GM19452 (cell line): ENCODE measurements at regions not wholly inside any gene's neighbourhood (a gene's known extent, or its start where the extent isn't known, plus 50 kb on each side); places are given as distances from the start of the nearest gene placed in this dataset.
"Not testable (repeated sequence)": the region's sequence is repeated elsewhere in the genome, so short reads cannot be mapped to it uniquely, and the experiment has no call there.

Source experiments
- ATAC-seq: cut with Tn5 transposase; IDR thresholded peaks from one replicate; pipeline ENCODE4 v1.9.1; 2021; ENCODE audit not compliant: unreplicated experiment

DNA sequence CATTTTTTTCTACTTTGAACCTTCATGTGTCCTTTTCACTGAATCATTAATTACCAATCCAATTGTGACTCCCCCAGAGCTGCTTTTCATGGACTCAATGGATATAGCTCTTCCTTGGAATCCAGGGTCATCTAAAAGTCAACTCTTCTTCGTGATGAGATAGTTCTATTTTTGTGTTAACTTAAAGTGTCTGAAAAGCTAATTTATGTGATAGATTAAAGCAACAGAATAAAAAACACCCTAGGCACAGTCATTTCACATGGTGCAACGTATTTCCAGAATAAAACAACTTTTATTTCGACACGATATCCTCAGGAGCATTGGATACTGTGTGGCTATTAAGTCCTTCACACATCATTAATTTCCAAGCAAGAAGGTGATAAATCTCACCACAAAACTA is 250.6 kb upstream of the SPHKAP start:
- ATAC-seq: no peak

DNA sequence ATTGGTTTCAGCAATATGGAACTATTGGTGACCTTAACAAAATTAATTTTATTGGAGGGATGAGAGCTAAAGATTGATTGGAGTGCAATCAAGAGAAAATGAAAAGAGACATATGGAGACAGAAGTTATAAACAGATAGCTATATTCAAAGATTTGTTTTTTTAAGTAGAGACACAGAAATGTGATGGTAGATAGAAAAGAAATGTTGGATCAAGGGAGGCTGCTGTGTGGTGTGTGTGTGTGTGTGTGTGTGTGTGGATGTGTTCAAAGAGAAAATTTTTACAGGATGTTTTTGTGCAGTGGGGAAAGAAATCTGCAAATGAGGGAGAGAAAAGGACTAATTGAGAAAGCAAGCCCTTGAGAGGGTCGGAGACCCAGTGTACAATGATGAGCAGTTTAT is 249.5 kb upstream of the SPHKAP start:
- ATAC-seq: no peak

DNA sequence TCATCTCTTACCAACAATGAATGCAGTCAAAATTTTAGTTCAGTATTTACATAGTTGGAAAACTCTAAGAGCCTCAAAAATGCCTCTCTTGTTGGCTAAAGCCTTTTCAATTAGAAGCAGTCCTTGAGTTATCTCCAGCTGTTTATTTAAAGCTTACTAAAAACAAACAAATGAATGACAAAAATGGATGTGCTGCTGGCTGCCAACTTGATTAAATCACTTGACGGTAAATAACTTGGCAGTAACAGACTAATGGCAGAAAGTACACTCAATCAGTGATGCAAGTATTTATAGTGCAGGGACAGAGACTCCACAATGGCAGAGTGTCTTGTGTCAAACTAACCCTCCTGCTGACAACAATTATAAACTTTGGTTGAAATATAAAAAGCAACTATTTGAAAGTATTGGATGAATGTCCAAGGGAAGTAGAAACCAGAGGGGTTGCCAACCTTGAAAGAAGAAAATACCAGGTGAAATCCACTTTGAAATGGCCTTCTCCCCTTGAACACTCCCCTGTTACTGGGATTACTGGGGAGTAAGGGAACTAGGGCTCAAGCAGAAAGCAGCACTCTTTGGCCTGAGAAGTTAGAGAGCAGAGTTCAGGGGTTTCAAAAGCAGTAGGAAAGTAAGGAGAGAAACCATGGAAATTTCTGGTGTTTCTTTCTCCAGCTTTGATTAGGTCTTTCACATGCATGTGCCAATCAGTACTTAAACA is 245.2 kb upstream of the SPHKAP start:
- ATAC-seq: no peak

DNA sequence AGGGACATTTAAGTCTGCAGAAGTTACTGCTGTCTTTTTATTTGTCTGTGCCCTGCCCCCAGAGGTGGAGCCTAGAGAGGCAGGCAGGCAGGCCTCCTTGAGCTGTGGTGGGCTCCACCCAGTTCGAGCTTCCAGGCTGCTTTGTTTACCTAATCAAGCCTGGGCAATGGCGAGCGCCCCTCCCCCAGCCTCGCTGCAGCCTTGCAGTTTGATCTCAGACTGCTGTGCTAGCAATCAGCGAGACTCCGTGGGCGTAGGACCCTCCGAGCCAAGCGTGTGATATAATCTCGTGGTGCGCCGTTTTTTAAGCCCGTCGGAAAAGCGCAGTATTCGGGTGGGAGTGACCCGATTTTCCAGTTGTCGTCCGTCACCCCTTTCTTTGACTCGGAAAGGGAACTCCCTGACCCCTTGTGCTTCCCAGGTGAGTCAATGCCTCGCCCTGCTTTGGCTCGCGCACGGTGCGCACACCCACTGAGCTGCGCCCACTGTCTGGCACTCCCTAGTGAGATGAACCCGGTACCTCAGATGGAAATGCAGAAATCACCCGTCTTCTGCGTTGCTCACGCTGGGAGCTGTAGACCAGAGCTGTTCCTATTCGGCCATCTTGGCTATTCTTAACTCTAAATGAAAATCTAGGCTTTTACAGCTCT is 244.0 kb upstream of the SPHKAP start:
- ATAC-seq: not testable (repeated sequence)

DNA sequence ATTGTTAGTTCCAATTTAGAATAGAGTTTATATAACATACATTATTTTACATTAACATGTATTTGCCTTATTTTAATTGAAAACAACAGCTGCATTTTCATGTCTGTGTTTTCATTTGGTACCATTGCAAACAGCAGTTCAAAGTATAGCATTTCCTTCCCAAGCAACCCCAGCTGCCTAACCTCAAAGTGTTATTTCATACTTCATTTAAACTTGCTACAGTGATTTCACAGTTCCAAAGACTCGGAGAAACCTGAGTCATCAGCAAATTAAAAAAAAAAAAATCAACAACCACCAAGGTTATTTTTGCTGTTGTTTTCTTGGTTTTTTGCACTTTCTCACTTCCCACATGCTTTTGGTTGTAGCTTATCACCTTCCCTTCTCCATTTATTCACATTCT is 236.5 kb upstream of the SPHKAP start:
- ATAC-seq: no peak

DNA sequence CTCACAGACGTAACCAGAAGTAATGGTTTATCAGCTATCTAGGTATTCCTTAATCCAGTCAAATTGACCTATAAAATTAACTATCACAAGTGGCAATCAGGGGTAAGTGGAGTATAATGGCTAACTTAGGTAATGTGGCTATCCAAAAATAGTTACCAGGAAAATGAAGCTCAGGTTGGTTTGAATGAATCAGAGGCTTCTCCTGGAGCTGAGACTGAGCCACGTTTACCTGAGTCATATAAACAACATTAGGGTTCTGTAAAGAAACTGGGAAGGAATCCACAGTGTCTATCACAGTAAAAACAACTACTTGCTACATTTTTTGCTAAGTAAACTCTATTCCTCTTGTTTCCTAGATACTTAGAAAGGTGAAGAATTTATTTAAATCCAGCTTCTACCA is 236.0 kb upstream of the SPHKAP start:
- ATAC-seq: no peak

DNA sequence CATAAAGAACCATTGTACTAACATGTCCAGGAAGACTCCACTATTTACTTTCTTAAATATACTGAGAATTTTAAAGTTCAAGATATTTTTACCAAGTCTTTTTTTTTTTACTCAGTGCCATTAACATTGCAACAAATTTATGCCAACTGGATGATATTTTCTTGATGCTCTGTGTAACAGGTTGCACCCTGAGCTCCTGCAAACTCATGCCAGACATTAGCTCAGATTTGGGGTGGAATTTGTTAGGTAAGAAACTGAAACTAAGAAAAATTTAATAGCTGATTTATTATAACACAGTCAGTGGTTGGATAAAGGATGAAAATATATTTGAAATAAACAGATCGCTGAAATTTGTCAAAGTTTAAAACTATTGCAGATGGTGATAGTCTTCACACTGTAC is 228.6 kb upstream of the SPHKAP start:
- no peak for ATAC-seq

DNA sequence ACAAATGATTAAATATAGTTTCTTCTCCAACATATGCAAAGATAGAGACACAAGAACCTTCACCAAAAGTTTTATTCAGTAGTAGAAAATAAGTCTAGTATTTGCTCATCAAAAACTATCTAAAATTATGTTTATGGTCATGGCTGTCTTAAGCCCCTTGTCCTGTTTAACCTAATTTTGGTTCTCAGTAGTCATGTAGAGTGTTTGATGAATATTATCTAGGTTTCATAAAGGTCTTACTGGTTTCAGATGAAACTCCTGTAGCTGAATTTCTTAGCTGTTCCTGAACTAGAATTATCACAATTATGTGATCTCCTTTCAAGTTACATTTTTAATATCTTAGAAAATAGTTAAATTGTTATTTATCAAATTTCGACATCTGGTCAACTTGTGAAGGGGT is 228.0 kb upstream of the SPHKAP start:
- no peak for ATAC-seq

DNA sequence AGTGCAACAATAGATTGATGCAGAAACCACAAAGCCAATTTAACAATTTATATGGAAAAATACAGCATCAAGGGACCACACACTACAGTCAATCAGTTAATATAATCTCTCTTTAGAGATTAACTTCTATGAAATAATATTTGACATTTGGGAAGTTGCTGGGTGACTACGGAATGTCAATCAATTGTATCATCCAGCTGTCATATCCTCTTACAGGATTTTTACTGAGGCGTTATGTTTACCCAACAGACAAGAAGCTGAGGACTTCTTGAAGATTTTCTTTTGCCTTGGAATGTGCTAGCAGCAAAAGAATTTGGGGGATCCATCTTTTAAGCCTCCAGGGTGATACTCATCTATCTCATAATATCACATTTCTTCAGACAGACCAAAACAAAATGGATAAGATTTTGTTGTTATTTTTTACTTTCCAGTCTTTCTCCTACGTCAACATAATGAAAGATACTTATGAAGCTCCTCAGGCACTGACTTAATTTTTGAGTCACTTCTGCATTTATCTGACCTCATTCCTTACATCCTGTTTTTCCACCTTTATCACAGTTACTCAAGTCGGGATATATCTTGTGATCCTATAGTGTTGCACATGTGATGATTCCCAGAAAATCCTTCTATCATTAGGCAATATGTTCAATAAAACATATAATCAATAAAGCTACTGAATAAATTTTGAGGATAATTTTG is 227.2 kb upstream of the SPHKAP start:
- no peak for ATAC-seq

DNA sequence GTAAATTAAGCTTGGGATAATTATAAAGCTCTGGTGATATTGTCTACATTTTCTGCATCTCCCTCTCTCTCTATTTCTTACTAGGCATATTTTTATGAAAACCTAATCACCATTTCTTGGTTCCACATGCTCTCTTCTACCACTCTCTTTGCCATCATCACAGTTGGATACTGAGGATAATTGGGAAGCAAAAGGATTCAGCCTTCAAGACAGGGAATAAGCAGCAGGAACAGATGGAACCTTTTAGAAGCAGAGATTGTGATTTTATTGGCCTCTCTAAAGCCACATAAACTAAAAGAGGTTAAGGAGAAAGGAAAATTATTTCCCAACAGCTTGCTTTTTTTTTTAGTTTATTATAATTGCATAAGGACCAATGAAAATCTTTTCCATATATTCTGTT is 226.3 kb upstream of the SPHKAP start:
- ATAC-seq: no peak

DNA sequence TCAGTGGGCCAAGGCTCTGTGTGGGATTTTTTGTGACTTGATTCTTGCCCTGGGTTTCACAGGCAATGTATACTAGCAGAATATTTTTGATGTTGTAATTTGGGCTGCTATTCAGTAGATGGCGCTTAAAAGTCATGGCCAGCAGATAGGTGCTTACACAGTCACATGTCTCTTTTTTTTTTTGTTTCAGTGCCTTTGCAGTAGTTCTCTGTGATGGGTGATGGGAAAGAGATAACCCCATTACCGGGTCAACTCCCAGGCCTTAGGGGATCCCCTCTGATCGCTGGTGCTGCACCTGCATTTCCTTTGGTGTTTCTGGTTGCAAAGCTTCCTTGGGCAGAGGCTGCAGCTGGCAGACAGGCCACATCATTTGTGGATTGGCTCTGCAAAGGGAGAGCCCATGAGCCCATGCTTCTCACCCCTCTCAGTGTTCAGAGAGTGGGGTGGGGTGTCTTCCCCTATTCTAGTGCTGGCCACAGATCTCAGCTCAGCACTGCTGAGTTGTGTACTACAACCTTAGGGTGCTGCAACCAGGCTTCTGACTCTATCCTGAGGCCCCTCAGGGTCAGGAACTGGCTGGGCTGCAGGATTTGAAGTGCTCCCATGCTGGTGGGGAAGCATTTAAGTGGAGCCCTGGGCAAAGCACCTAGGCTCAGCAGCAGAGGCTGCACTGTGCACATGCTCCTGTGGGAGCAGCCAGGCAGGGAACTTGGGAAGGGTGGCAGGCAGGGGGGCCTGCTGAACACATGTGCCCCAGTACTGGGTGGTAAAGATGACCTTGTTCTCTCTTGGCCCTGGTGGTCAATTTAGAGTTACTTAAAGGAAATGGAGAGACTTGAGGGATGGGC is 219.8 kb upstream of the SPHKAP start:
- ATAC-seq: no peak

DNA sequence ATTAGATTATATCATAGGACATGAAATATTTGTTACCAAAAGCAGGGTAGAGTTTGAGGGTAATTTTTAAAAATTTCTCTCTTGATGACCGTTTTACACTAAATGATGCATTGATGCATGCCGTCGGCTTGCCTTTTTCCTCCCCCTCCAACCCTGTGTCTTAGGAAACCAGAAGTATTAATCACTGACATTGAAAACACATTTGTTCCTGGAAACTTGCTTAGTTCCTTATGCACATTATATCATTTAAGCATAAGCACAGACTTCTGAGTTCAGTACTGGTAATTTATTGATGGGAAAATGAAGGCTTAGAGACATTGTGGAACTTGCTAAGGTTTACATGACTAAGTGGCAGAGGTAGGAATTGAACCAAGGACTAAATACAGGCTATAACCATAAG is 206.3 kb upstream of the SPHKAP start:
- no peak for ATAC-seq

DNA sequence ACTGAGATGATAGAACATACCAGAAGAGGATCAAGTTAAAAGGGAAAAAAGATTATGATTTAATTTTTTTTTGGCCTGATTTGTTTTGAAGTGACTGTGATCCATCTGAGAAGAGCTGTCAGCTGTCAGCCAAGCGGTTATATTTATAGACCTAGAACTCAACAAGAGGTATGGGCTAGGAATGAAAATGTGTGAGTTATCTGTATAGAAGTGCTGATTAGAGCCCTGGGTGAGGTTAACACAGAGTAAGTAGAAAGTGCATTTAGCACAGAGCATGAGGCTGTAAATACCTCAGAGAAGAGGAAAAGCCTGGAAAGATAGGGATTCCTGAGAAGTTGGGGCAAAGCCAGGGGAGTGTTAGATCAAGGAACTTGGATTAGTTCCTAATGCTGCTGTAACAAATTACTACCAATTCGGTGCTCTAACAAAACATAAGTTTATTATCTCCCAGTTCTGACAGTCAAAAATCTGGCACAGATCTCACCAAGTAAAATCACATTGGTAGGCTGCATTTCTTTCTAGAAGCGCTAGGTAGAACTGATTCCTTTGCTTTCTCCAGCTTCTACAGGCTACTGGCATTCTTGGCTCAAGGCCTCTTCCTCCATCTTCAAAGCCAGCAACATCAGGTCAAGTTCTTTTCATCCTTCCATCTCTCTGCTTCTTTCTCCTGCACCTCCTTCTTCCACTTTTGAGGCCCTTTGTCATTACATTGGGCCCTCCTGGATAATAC is 197.4 kb upstream of the SPHKAP start:
- ATAC-seq: no peak

DNA sequence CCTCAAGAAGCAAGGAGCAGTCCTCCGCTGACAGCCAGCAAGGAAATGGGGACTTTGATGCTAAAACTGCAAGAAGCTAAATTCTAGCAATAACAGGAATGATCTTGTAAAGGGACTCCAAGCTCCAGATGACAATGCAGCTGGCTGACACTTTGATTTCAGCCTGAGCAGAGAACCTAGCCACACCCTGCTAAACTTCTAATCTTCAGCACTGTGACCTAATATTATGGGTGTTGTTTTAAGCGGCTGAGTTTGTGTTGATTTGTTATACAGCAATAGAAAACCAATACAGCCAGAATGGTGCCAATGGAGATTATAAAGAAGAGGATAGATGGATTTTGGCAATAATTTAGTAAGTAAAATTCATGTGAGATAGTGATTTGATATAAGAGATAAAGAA is 196.7 kb upstream of the SPHKAP start:
- ATAC-seq: no peak

DNA sequence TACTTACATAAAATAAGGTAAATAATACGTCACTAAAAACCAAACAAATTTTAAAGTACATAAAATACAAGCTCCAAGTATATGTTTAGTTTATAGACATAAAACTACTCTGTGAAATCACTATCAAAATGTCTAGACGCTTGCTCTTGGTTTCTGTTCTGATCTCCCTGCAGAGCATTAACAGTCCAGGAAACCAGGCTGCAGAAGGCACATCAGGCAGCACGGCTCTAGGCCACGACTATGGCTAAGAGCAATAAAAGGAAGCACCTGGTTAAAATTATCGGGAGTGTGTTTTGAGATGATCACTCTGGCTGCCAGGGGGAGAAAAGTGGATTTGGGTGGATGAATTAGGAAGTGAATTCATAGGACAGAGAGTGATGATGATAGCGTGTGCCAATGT is 196.0 kb upstream of the SPHKAP start:
- ATAC-seq: no peak

DNA sequence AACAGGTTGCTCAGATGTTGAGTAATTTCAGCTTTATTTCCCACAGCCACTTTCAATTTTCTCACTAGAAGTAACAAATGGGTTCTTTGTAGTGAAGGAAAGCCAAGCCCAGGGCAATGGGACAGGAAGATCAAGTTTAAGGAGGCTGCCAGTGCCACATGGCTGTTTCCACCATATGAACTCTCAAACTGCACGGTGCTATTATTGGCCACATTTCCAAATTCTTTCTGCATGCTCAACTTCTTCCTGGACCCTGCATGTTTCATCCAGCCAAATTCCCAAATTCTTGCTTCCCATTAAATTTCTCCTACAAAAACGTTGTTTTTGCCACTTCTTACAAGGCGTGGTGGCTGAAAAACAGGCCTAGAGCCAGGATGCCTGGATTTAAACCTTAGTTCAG is 193.3 kb upstream of the SPHKAP start:
- ATAC-seq: no peak

DNA sequence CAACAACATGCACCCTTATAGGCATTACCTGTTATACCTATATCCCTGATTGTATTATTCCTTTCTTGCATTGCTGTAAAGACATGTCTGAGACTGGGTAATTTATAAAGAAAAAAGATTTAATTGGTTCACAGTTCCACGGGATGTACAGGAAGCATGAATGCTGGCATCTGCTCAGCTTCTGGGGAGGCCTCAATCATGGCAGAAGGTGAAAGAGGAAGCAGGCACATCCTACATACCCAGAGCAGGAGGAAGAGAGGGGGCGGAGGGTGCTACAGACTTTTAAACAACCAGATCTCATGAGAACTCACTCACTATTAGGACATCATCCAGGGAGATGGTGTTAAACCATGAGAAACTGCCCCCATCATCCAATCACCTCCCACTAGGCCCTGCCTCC is 191.7 kb upstream of the SPHKAP start:
- ATAC-seq: no peak

DNA sequence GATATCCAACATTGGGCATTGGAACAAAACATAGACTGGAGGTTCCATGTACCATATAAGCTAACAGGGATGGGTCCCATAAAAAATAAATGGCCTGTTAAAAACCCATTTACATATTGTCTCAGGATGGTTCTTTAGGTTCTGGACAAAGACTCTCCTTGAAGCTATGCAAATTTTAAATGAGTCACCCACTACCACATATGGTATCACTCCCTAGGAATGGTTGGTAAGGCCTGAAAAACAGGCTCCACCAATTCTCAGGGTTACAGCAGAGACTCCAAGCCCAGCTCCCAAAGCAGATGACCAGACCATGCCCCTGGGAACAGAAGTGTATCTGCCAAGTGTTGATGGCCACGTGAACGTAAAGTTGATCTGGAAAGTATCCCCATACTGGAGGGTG is 190.7 kb upstream of the SPHKAP start:
- no peak for ATAC-seq

DNA sequence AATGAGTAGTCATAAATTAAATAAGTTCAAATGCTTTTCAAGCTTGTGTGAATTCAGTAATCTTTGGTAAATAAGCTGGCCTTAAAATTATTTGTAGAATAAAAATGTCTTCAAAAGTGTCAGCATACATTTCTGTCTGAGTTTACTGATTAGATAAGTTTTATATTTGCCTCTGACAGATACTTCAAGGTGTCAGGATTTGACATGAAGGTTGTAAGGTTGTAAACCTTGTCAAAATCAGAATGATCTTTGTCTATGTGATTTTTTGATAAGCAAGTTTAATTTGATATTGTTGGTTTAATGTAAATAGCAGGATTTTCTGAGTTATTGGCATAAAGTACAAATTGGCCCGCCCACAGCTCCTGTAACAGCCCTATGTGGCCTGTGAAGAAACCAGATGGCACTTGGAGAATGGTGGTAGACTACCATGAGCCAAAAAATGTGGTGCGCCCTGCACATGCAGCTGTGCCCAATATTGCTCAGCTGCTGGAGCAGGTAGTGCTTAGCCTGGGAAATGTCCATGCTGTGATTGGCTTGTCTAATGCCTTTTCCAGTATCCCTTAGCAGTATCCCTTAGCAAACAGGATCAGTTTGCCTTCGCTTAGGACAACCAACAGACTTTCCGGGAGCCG is 188.0 kb upstream of the SPHKAP start:
- no peak for ATAC-seq

DNA sequence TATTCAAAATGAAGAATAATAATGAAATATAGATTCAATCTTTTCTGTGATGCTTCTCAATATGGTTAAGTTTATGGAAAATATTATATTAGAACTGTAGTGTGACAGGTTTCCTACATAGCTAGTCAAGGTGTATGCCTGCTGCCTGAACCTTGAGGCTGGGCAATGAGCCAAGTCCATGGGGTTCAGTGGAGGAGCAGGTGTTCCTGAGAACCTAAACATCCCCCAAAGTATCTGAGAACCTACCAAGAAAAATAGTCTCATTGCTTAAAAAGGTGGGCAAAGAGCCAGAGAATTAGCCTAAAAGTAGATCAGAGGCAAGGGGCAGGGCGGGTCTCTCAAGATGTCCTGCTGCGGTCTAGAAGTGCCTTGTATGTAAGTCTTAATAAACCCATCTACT is 185.9 kb upstream of the SPHKAP start:
- ATAC-seq: no peak
